Glomerular visceral epithelial cell (primary cell): ENCODE measurements at regions not wholly inside any gene's neighbourhood (a gene's known extent, or its start where the extent isn't known, plus 50 kb on each side); places are given as distances from the start of the nearest gene placed in this dataset.
"Not testable (repeated sequence)": the region's sequence is repeated elsewhere in the genome, so short reads cannot be mapped to it uniquely, and the experiment has no call there.

Source experiments
- DNase-seq: peaks from one replicate; pipeline ENCODE4 v3.0.0-alpha.2; 2016; ENCODE audit errors: extremely low spot score

GRCh38 chr4:18777190-18777930, 755.8 kb upstream of the LCORL start:
- DNase-seq = no peak

DNA sequence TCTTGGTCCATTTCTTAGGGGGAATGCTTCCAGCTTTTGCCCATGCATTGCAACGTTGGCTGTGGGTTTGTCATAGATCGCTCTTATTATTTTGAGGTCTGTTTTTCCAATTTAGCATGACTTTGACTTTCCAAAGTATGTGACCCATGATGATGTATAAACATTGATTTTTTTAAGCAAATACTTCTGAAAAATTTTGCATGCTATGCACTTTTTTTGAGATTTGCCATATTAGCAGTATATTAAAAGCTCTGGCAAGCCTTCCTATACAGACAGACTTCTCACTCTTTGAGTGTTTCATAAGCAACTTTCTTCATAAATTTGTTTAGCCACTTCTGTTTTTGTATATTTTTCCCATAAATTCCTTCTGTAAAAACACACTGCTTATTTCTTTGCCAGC, 746.4 kb upstream of the LCORL start:
- DNase-seq = no peak

DNA sequence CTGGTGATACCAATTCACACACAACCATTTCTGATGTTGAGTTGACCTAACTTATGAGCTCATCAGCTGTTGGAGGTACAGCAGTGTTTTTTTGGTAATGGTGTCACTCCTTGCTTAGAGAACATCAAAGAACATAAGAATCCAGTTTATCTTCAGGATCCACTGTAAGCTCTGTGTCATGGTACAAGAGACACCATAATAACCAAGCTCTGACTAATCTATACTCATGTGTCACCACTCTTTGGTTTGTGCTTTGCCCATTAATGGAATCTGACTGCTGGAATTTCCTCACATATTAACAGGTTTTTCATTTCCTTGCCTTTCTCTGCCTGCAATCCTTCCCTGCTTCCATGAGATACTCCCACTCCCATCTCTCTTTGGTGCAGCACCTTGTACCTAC, 735.1 kb upstream of the LCORL start:
- peak; percentile 11 for DNase-seq

- DNase-seq = no peak
These were observed 732.6 kb upstream of the LCORL start for GRCh38 chr4:18754180-18754579.

- no peak for DNase-seq
These were observed 729.5 kb upstream of the LCORL start for GRCh38 chr4:18751083-18751482.

DNA sequence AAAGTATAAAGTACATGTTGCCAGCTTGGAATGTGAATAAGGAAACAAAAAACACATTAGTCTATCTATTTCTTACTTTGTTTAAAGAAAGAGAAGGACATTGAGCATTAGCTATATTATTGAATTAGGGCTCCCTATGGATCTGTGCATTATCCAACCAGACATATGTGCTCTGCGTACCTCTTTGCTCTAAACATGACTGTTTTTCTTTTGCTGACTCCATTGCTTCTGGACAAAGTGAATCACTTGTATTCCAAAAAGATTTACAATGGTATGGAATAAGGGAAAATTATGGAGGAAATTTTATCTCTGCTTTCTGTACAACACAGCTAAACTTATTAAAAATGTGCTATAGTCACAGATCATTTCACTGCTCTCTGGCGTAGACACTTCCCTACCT, 727.8 kb upstream of the LCORL start:
- DNase-seq = no peak

- DNase-seq = no peak
These were observed 715.0 kb upstream of the LCORL start for GRCh38 chr4:18736551-18736950.

- no peak for DNase-seq
These were observed 714.2 kb upstream of the LCORL start for GRCh38 chr4:18735740-18736268.

DNA sequence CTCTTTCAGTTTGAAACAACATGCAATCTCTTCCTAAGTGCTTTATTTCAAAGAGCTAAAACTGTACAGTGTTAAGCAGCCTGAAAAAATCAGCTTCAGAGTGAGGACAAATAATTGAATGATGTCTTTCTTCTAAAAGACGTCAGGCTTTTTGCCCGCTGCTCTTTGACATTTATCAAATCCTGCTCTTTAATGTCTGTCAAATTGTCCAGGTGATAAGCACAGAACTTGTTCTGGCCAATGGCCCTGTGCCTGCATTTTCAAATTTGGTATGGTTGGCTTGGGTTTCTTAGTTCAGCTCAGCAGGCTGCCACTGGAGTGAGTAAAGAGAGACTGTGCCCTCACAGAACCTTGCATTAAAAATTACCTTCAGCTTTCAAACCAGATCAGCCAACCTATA, 712.9 kb upstream of the LCORL start:
- no peak for DNase-seq

DNA sequence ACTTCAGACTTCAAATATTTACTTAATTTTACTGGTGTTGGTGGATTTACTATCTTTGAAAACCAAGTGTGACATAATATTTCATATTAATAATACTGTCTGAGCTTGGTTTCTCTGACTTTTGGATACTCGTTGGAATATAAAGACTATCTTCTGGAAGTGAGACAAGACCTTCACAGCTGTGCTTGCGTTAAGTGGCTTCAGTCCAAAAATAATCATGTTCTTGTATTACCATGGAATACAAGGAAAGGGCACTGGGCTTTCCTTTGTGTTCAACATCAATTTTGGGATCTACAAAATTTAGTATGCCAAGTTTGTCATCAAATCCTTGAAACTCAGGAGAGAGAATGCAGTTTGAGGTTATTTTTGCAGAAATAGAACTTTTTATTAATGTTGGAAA, 712.4 kb upstream of the LCORL start:
- no peak for DNase-seq

DNA sequence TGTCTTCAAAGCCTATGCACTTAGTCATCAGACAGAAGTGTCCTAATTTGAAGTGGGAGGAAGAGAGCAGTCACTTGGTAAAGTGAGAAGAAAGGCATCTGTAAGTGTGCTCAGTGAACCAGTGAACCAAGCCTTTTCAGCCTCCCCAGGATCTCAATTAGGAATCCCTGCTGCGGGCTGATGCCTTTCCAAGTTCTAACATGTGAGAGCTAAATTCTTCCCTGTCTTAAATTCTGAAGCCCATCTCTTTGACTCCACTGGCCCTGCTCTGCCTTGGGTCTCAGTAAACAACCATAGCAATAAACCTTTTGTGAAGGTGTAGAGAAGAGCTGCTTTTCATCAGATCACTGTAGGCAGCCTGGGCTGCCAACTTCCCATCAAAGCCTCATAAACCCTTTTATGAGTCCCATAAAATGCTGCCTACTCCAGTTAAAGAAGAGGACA, 701.2 kb upstream of the LCORL start:
- DNase-seq = peak; percentile 5

GRCh38 chr4:18698119-18698883, 676.7 kb upstream of the LCORL start:
- DNase-seq = no peak

DNA sequence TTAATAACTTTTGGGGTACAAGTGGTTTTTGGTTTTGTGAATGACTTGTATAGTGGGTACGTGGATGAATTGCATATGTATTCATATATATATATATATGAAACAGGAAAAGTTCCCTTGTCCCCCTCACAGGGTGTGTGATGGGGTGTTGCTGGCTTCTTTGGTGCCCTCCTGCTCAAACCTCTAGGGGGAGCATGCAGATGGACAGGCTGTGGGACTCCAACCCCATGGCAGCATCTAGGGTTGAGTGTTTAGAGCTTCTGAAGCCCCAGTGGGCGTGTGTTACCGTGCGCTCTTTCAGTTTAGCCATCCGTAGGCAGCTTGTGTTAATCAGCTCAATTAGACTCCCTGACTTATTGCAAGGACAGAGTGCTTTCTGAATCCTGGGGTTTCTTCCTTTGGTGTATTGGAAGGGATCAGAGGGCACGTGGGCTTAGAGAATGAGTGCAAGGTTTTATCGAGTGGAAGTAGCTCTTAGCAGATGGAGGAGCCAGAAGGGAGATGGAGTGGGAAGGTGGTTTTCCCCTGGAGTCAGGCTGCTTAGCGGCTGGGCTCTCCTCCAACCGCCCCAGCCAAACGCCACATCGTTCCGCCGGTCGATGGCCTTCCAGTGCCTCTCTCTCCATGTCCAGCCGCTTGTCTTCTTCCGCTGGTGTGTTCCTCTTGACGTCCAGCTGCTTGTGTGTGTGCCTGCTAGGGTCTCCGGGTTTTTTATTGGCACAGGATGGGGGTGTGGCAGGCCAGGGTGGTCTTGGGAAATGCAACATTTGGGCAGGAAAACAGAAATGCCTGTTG, 674.4 kb upstream of the LCORL start:
- DNase-seq = no peak

GRCh38 chr4:18691431-18692200, 670.1 kb upstream of the LCORL start:
- DNase-seq = no peak

DNA sequence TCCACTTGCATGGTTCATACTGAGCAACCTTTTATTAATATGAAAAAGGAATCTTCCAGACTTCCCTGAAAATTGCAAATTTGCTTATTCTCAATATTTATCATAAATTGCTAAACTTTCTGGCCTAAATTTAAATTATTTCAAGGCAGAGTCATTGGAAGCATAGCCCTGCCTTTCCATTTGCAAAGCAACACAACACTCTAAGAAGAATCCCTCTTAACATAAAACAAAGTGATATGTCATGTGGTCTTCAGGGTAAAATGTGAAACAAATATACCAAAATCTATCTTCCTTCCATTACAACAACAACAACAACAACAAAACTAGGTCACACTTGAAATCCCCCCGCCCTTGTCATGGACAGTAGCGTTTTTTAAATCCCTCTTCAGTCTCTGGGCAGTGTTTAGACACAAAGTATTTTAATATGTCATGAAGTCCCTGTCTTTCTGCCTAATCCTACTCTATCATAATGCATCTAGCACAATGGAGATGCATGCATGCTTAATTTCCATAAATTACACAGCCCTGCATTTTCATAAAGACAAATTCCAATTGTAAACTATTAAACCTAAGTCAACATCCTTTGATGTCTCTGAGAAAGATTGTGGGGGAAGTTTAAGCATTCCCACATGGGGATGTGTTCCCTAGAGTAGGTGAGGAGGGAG, 668.9 kb upstream of the LCORL start:
- no peak for DNase-seq

DNA sequence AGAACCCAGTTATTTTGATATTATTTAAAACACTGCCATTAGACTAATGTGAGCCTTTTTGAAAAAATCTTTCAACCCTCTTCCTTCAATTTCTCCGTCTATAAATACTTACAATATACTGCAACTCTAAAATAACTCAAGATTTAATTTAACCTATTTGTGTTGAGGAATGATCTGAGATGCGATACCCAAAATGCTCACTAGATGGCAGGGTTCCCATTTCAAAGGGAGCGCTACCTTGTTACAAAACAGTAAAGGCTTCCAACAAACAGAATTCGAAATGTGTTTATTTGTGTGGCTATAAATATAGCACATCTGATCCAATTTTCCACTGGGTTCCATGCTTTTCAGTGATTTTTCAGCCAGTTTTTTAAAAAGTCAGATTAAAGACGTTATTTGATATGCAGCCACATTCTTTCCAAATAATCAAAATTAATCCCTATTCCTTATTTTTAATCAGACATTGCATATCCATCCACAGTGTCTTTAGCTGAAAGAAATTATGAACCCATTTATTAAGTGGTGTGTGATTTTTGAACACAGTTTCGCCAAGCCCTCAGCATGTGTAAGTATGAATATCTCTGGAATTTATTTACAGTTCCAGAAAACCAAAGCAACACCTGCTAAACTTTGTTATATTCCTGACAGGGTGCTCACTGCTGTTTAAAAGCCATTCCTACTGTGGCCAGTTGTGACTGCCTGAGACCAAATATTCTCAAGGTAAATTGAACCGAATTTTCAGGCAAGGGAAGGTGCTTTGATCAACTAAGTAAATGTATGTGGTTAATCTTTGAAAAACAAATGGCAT, 668.0 kb upstream of the LCORL start:
- DNase-seq = peak; percentile 62

DNA sequence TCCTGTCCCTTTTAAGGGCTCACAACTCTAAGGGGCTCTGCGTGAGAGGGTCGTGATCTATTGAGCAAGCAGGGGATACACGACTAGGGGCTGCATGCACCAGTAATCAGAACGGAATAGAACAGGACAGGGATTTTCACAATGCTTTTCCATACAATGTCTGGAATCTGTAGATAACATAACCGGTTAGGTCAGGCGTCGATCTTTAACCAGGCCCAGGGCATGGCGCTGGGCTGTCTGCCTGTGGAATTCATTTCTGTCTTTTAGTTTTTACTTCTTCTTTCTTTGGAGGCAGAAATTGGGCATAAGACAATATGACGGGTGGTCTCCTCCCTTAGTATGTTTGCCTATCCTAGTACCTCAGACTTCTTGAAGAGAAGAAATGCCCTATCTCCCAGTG, 666.8 kb upstream of the LCORL start:
- not testable (repeated sequence) for DNase-seq

GRCh38 chr4:18686338-18687037, 664.9 kb upstream of the LCORL start:
- no peak for DNase-seq

GRCh38 chr4:18684932-18685331, 663.4 kb upstream of the LCORL start:
- DNase-seq = no peak
